Epidermal melanocyte (primary cell): ENCODE measurements at regions not wholly inside any gene's neighbourhood (a gene's known extent, or its start where the extent isn't known, plus 50 kb on each side); places are given as distances from the start of the nearest gene placed in this dataset.

ENCODE experiments used
- DNase-seq: peaks from one replicate; pipeline ENCODE4 v3.0.0; 2011; ENCODE audit warnings: low spot score; ENCODE audit not compliant: insufficient read length

GRCh38 chr5:62011089-62011664, 294.8 kb upstream of the KIF2A start:
- no peak for DNase-seq

GRCh38 chr5:62017092-62017491, 288.9 kb upstream of the KIF2A start:
- DNase-seq, result no peak

- DNase-seq, result no peak
These were observed 276.7 kb upstream of the KIF2A start for GRCh38 chr5:62029303-62029702.

- no peak for DNase-seq
These were observed 275.7 kb upstream of the KIF2A start for GRCh38 chr5:62030326-62030725.

GRCh38 chr5:62038024-62038423, 268.0 kb upstream of the KIF2A start:
- no peak for DNase-seq

GRCh38 chr5:62041156-62041756, 264.8 kb upstream of the KIF2A start:
- no peak for DNase-seq

- no peak for DNase-seq
These were observed 264.0 kb upstream of the KIF2A start for GRCh38 chr5:62042007-62042406.

GRCh38 chr5:62043289-62044280, 262.4 kb upstream of the KIF2A start:
- no peak for DNase-seq

GRCh38 chr5:62044989-62045388, 261.0 kb upstream of the KIF2A start:
- no peak for DNase-seq

GRCh38 chr5:62046191-62046590, 259.8 kb upstream of the KIF2A start:
- DNase-seq, result no peak

- no peak for DNase-seq
These were observed 254.3 kb upstream of the KIF2A start for GRCh38 chr5:62051747-62052146.

- no peak for DNase-seq
These were observed 246.0 kb upstream of the KIF2A start for GRCh38 chr5:62059960-62060359.

GRCh38 chr5:62065050-62065449, 241.0 kb upstream of the KIF2A start:
- DNase-seq, result no peak

- DNase-seq, result no peak
These were observed 239.2 kb upstream of the KIF2A start for GRCh38 chr5:62066761-62067277.

GRCh38 chr5:62068554-62068953, 237.5 kb upstream of the KIF2A start:
- DNase-seq, result no peak

- DNase-seq, result no peak
These were observed 228.6 kb upstream of the KIF2A start for GRCh38 chr5:62077387-62077786.

- DNase-seq, result no peak
These were observed 228.0 kb upstream of the KIF2A start for GRCh38 chr5:62077823-62078550.

GRCh38 chr5:62082370-62082801, 223.6 kb upstream of the KIF2A start:
- no peak for DNase-seq

GRCh38 chr5:62083247-62083646, 222.8 kb upstream of the KIF2A start:
- DNase-seq, result no peak

- DNase-seq, result no peak
These were observed 222.3 kb upstream of the KIF2A start for GRCh38 chr5:62083661-62084060.

- no peak for DNase-seq
These were observed 221.6 kb upstream of the KIF2A start for GRCh38 chr5:62084391-62084790.
